Limb (tissue), 2 donors: ENCODE measurements at regions not wholly inside any gene's neighbourhood (a gene's known extent, or its start where the extent isn't known, plus 50 kb on each side); places are given as distances from the start of the nearest gene placed in this dataset.
"Not testable (repeated sequence)": the region's sequence is repeated elsewhere in the genome, so short reads cannot be mapped to it uniquely, and the experiment has no call there.

Experiments used
- DNase-seq, 2 donors: peaks; one replicate each; pipeline ENCODE4 v3.0.0-alpha.2; 2016; ENCODE audit errors: extremely low spot score in 2 of 2

- DNase-seq = no peak
Measured at GRCh38 chr10:27345455-27345920, 104.9 kb upstream of the ACBD5 start.

GRCh38 chr10:27344568-27345454 lies 104.2 kb upstream of the ACBD5 start:
- DNase-seq = no peak

DNA sequence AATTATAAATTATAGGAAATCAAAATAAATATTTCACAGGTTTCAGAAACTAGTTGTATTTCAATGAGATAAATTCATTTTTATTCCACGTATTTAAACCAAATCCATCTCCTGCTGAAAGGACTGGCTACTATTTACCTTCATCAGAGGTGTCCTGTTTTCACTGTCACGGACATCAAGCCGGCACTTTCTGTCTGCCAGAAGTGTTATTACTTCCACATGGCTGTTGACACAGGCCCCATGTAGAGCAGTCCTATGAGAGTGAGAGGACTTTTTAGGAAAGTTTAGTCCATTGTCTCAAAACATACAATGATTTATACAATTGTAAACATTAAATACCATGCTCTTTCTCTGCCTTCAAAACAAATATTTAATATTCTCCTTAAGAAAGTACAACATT lies 100.4 kb upstream of the ACBD5 start:
- no peak for DNase-seq

GRCh38 chr10:27335246-27335645 lies 94.6 kb upstream of the ACBD5 start:
- not testable (repeated sequence) for DNase-seq

DNA sequence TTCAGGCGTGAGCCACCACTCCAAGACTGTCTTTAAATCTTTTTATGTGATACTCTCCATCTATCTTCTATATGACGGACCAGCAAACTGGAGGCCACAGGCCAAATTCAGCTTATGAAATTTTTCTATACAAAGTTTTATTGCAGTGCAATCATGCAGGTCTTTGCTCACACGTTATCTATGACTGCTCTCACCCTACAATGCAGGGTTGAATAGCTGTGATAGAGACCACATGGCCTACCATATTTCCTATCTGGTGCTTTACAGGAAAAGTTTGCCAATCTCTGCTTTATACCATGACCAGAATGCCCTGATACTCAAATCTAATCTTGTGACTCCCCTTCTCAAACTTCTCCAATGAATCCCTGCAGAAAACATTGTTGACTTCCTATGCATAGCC lies 89.5 kb upstream of the ACBD5 start:
- DNase-seq = no peak

DNA sequence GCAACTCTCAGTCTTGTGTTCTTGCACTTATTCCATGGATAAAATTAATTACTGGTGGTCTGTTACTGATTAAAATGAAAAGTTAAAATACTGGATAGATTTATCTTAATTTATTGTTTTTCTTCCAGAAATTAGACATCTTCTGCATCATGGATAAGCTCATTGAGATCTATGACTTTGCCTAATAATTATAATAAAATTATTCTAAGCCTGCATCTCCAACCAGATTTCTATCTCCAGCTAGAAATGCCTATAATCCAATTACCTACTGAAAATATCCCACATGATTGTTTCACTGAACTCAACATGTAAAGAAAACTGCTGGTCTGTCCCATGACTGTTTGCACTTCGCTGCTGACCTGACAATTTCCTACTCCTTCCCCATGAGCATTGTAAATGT lies 88.3 kb upstream of the ACBD5 start:
- no peak for DNase-seq

DNA sequence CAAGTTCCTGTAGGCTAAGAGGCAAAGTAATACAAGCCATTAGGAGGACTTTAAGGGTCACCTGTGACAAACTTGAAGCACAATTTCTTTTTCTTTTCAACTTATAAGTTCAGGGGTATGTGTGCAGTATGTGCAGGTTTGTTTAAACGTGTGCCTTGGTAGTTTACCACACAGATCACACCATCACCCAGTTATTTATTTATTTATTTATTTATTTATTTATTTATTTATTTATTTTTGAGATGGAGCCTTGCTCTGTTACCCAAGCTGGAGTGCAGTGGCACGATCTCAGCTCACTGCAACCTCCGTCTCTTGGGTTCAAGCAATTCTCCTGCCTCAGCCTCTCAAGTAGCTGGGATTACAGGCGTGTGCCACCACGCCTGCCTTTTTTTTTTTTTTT lies 86.2 kb upstream of the ACBD5 start:
- DNase-seq = not testable (repeated sequence)

- DNase-seq = peak in 1 of 2 donors; percentile 67
Measured at GRCh38 chr10:27319752-27320431, 79.3 kb upstream of the ACBD5 start.

DNA sequence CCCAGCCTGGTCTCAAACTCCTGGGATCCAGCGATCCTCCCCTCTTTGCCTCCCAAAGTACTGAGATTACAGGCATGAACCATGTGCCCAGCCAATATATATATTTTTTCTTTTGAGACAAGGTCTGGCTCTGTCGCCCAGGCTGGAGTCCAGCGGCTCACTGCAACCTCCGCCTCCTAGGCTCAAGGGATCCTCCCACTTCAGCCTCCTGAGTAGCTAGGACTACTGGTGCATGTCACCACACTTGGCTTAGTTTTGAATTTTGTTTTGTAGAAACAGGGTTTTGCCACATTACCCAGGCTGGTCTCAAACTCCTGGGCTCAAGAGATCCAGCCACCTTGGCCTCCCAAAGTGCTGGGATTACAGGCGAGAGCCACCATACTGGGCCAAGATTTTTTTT lies 78.5 kb upstream of the ACBD5 start:
- DNase-seq = not testable (repeated sequence)

DNA sequence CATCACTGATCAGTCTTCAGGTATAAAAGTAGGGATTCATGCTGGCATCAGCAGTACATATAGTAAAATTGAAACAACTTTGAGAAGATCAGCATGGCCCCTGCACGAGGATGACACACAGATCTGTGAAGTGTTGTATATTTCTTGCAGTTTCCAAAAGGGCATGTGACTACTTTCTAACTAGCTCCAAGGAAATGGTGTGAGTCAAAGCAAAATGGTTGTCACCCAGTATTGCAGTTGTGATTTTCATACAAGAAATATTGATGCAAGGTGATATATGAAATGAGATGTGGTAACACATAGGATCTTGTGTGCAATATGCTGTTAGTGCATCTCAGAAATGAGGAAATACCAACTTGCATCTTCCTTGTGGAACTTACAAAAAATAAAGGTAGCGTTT lies 74.5 kb upstream of the ACBD5 start:
- not testable (repeated sequence) for DNase-seq

DNA sequence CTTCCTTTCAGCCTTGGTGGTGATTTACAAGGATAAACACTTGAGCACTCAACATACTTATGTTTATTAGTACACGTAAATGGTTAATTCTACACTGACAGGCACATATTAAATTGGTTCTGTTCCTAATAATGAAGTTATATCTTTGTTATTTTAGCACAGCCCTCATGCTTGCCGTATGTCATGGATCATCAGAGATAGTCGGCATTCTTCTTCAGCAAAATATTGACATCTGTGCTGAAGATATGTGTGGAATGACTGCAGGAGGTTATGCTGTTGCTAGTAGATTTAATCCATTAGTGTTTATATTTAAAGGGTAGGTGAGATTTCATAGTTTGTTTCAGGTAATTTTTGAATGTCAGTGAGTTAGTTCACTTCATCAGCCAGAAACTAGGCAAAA lies 73.0 kb upstream of the ACBD5 start:
- not testable (repeated sequence) for DNase-seq

DNA sequence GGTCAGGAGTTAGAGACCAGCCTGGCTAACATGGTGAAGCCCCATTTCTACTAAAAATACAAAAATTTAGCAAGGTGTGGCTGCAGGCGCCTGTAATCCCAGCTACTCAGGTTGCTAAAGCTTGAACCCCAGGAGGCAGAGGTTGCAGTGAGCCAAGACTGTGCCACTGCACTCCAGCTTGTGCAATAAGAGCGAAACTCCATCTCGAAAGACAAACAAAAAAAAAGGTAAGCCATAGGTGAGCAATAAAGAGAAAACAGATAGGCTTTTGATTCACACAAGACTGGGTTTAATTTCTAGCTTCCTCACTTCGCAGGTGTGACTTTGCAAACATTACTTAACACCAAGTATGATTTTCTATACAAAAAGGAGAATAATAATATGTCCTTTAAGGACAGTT lies 72.3 kb upstream of the ACBD5 start:
- DNase-seq = no peak

DNA sequence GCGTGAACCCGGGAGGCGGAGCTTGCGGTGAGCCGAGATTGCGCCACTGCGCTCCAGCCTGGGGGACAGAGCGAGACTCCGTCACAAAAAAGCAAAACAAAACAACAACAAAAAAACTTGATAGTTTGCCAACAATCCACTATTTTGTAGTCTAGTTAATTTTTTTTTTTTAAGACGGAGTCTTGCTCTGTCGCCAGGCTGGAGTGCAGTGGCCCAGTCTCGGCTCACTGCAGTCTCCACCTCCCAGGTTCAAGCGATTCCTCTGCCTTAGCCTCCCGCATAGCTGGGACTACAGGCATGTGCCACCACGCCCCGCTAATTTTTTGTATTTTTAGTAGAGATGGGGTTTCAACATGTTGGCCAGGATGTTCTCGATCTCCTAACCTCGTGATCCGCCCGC lies 71.2 kb upstream of the ACBD5 start:
- DNase-seq = not testable (repeated sequence)

DNA sequence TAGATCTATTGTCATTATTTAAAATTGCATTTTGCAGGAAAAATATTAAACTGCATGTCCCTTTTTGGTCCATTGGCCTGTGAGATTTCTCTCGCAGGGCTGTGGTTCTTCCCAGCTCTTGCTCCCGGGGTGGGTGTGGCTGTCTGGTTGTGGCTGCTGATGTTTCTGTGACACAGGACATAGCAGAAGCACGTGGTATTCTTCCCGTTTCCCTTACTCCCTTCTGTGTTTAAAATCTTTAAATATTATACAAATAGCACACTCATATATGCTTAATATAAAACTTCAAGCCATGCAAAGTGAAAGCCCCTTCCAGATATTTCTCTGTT lies 57.9 kb upstream of the ACBD5 start:
- not testable (repeated sequence) for DNase-seq

- no peak for DNase-seq
Measured at GRCh38 chr10:27297844-27298521, 57.4 kb upstream of the ACBD5 start.

DNA sequence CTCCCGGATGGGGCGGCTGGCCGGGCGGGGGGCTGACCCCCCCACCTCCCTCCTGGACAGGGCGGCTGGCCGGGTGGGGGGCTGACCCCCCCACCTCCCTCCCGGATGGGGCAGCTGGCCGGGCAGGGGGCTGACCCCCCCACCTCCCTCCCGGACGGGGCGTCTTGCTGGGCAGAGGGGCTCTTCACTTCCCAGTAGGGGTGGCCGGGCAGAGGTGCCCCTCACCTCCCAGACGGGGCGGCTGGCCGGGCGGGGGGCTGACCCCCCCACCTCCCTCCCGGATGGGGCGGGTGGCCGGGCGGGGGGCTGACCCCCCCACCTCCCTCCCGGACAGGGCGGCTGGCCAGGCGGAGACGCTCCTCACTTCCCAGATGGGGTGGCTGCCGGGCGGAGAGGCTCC lies 55.7 kb upstream of the ACBD5 start:
- not testable (repeated sequence) for DNase-seq

- DNase-seq = not testable (repeated sequence)
Measured at GRCh38 chr10:27291253-27291895, 50.8 kb upstream of the ACBD5 start.
